ENCODE measurements at regions not wholly inside any gene's neighbourhood (a gene's known extent, or its start where the extent isn't known, plus 50 kb on each side); places are given as distances from the start of the nearest gene placed in this dataset.

DNA sequence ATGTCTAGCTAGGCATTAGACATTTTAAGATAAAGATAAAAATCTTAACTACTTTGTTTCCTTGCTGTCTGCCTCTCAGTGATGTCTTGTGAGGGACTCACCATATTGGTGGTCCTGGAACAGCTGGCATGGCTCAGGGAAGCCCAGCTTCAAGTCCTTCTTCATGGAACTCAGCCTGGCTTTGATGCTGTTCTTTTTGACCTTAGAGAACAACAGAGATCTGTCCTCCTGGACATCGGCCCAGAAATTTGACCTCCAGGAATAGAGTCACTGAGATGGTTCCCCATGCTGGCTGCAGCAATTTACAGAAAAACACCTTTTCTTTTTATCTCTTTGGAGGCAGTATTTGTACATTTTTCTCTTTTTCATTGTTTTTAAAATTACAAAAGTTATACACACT lies 235.5 kb upstream of the WWC1 start:
- Histone ChIP-seq H2AFZ (ENCODE audit: control insufficient read depth, low read depth, low read length) (no peak overlapping the region), H3K4me1 (ENCODE audit: control insufficient read depth, insufficient read depth, low read length) (no peaks in the 10 kb centered on the region), H3K36me3 (ENCODE audit: control insufficient read depth in 2 of 2, insufficient read depth in 2 of 2, low read length in 1 of 2) (no peaks in the 10 kb centered on the region), H3K4me2 (ENCODE audit: control insufficient read depth, insufficient read depth) (no peak overlapping the region), H3K79me2 (ENCODE audit: control insufficient read depth, insufficient read depth, low read length) (no peaks in the 10 kb centered on the region), H3K9me3 (replicated peaks; ENCODE audit: control insufficient read depth, insufficient read depth, low read length) (no peaks in the 10 kb centered on the region; the same call in 2 of the 3 replicates), H3K27me3 (replicated peaks in 1 of 2; ENCODE audit: control insufficient read depth in 2 of 2, insufficient read depth in 2 of 2, low read length in 1 of 2) (no peaks in the 10 kb centered on the region), H3K27ac (ENCODE audit: control insufficient read depth, insufficient read depth) (no peak overlapping the region), H3K9ac (ENCODE audit: control insufficient read depth, insufficient read depth, low read length) (no peak overlapping the region), H4K20me1 (ENCODE audit: control insufficient read depth, insufficient read depth) (no peaks in the 10 kb centered on the region), H3K4me3 (no peak overlapping the region)
- in situ Hi-C loops (cut with MboI) (no loop called here), intact Hi-C loops (cut with micrococcal nuclease; ENCODE audit: unreplicated experiment) (no loop called here)
- ChIA-PET POLR2A (no interaction called here), CTCF (interaction anchor here (2.4 kb wide), 1 partner anchor 8 kb away, joined by 5 read pairs; no protein-coding TSS in a partner anchor), RAD21 (ENCODE audit: unreplicated experiment) (interaction anchor here (1.2 kb wide), 1 partner anchor 9 kb away, joined by 3 read pairs; no protein-coding TSS in a partner anchor), SMC1A (ENCODE audit: uncharacterized antibody, unreplicated experiment) (interaction anchor here (1.2 to 2.2 kb wide), 2 partner anchors 9 to 11 kb away, joined by 3 to 5 read pairs; no protein-coding TSS in a partner anchor)
- no peak for DNase-seq (ENCODE audit: low read depth, low spot score)
- no TSS peak for BruUV-seq (replicated peaks)
- WGBS (ENCODE audit: insufficient coverage, insufficient replicate concordance, low lambda C conversion rate, missing lambda C conversion rate), result 0% methylated on average over 1 of the region's 1 CpG
- TF ChIP-seq RUNX3 (IDR thresholded peaks at IDR 0.05; ENCODE audit: low read length), result no peak
- TF ChIP-seq POLR2AphosphoS2 (IDR thresholded peaks at IDR 0.05; ENCODE audit: low read depth, low read length), result no peak
- no peak for TF ChIP-seq IRF3 (IDR thresholded peaks at IDR 0.05)
- FAIRE-seq, result no peak
- no peak for ATAC-seq

DNA sequence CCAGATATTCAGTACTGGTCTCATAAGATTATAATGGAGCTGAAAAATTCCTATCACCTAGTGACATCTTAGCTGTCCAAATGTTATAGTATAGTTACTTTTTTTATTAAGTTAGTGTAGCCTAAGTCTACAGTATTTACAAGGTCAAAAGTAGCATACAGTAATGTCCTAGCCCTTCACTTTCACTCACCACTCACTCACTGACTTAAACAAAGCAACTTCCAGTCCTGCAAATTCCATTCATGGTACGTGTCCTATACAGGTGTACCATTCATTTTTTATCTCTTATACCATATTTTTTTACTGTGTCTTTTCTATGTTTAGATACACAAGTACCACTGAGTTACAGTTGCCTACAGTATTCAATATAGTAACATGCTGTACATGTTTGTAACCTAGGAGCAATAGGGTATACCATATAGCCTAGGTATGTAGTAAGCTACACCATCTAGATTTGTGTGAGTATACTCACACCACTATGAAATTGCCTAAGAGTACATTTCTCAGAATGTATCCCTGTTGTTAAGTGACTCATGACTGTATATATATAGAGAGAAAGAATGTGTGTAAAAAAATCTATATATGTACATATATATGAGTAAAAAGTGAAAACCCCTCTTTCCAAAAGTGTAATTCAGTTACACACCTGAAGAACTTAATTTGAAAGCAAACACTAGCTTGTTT lies 234.8 kb upstream of the WWC1 start:
- Histone ChIP-seq H4K20me1 (ENCODE audit: control insufficient read depth, insufficient read depth) (no peaks in the 10 kb centered on the region), H3K4me2 (ENCODE audit: control insufficient read depth, insufficient read depth) (no peak overlapping the region), H3K27me3 (replicated peaks in 1 of 2; ENCODE audit: control insufficient read depth in 2 of 2, insufficient read depth in 2 of 2, low read length in 1 of 2) (no peaks in the 10 kb centered on the region), H3K36me3 (ENCODE audit: control insufficient read depth in 2 of 2, insufficient read depth in 2 of 2, low read length in 1 of 2) (no peaks in the 10 kb centered on the region), H3K4me1 (ENCODE audit: control insufficient read depth, insufficient read depth, low read length) (no peaks in the 10 kb centered on the region), H3K27ac (ENCODE audit: control insufficient read depth, insufficient read depth) (no peak overlapping the region), H3K4me3 (no peak overlapping the region), H3K79me2 (ENCODE audit: control insufficient read depth, insufficient read depth, low read length) (no peaks in the 10 kb centered on the region), H3K9me3 (replicated peaks; ENCODE audit: control insufficient read depth, insufficient read depth, low read length) (no peaks in the 10 kb centered on the region; the same call in 2 of the 3 replicates), H3K9ac (ENCODE audit: control insufficient read depth, insufficient read depth, low read length) (no peak overlapping the region), H2AFZ (ENCODE audit: control insufficient read depth, low read depth, low read length) (no peak overlapping the region)
- 0% methylated on average over 1 of the region's 1 CpG for WGBS (ENCODE audit: insufficient coverage, insufficient replicate concordance, low lambda C conversion rate, missing lambda C conversion rate)
- POLR2A ChIA-PET, result no interaction called here
- CTCF ChIA-PET, result interaction anchor here (1.1 to 2.4 kb wide), 2 partner anchors 9 to 20 kb away, joined by 3 to 5 read pairs; no protein-coding TSS in a partner anchor
- FAIRE-seq (no peak), ATAC-seq (no peak), DNase-seq (ENCODE audit: low read depth, low spot score) (no peak)
- intact Hi-C loops (cut with micrococcal nuclease; ENCODE audit: unreplicated experiment), result no loop called here
- in situ Hi-C loops (cut with MboI), result no loop called here
- RAD21 ChIA-PET (ENCODE audit: unreplicated experiment), result interaction anchor here (1.2 kb wide), 1 partner anchor 9 kb away, joined by 3 read pairs; no protein-coding TSS in a partner anchor
- no peak for TF ChIP-seq NBN (IDR thresholded peaks at IDR 0.05)
- TF ChIP-seq SP1 (IDR thresholded peaks at IDR 0.05; ENCODE audit: low read depth, low read length), result no peak
- no peak for TF ChIP-seq ZNF622 (IDR thresholded peaks at IDR 0.05)
- SMC1A ChIA-PET (ENCODE audit: uncharacterized antibody, unreplicated experiment), result interaction anchor here (1.1 to 2.2 kb wide), 2 partner anchors 10 to 63 kb away, joined by 3 to 5 read pairs; no protein-coding TSS in a partner anchor
- BruUV-seq (replicated peaks), result no TSS peak

Data from GM12878 (cell line).